Fibroblast of peridontal ligament (primary cell): ENCODE measurements at regions not wholly inside any gene's neighbourhood (a gene's known extent, or its start where the extent isn't known, plus 50 kb on each side); places are given as distances from the start of the nearest gene placed in this dataset.
"Not testable (repeated sequence)": the region's sequence is repeated elsewhere in the genome, so short reads cannot be mapped to it uniquely, and the experiment has no call there.

Experiments used
- DNase-seq: peaks from one replicate; pipeline ENCODE4 v3.0.0-alpha.2; 2010; ENCODE audit errors: extremely low read depth

- no peak for DNase-seq
Observed at GRCh38 chr7:149565096-149565382, 67.4 kb upstream of the ZNF746 start.

GRCh38 chr7:149564340-149565095 is 66.9 kb upstream of the ZNF746 start:
- peak; percentile 5 for DNase-seq

DNA sequence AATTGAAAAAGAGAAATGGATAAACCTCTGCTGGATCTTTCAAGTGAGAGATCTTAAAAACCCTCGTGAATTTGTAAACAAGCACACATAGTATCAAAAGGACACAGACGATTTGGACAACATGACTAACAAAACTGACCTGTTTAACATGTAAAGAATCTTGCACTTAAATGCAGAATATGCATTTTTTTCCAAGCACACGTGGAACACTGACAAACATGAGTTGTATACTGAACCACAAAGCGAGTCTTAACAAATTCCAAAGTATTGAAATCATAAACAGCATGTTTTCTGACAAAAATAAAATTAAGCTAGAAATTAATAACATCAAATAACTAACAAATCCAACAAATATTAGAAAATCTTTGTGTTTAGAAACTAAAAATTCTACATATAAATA is 65.0 kb upstream of the ZNF746 start:
- DNase-seq, result peak; percentile 9

DNA sequence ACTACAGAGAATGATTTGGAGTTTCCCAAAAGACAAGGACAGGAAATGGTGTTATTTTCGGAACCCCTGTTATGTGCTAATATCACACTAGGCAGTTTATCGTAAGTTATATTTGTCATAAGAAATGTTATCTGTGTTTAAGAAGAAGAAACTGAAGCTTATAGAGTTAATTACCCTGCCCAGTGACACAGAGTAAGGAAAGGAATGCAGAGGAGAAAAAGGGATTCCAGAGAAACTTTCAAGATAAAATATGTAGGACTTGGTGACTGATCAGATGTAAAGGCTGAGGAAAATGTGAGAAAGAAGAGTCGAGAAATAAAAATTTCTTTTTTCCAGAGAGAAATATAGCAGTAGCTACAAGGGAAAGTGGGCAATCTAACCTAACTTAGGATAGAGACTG is 63.5 kb upstream of the ZNF746 start:
- DNase-seq, result no peak

DNA sequence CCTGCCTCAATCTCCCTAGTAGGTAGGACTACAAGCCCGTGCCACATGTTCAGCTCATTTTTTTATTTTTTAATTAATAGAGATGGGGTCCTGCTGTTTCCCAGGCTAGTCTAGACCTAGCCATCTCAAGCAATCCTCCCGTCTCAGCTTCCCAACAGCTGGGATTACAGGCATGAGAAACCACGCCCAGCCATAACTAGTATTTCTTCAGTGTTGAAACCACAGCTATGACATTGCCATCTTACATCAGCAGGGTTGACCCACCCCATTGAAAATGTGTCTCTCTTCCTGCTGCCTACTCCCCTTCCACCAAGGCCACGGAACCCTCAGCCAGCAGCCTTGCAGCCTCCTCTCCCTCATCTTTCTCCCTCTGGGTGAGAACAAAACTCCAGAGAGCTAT is 62.1 kb upstream of the ZNF746 start:
- peak; percentile 63 for DNase-seq

GRCh38 chr7:149558149-149558861 is 60.7 kb upstream of the ZNF746 start:
- peak; percentile 39 for DNase-seq

- not testable (repeated sequence) for DNase-seq
Observed at GRCh38 chr7:149556525-149556924, 58.9 kb upstream of the ZNF746 start.

GRCh38 chr7:149554821-149555220 is 57.2 kb upstream of the ZNF746 start:
- DNase-seq, result not testable (repeated sequence)

DNA sequence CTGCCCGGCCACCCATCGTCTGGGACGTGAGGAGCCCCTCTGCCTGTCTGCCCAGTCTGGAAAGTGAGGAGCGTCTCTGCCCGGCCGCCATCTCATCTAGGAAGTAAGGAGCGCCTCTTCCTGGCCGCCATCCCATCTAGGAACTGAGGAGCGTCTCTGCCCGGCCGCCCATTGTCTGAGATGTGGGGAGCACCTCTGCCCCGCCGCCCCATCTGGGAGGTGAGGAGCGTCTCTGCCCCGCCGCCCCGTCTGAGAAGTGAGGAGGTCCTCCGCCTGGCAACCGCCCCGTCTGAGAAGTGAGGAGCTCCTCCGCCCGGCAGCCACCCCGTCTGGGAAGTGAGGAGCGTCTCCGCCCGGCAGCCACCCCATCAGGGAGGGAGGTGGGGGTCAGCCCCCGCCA is 56.4 kb upstream of the ZNF746 start:
- not testable (repeated sequence) for DNase-seq

- DNase-seq, result no peak
Observed at GRCh38 chr7:149552799-149553198, 55.2 kb upstream of the ZNF746 start.
